HG03103 (cell line): ENCODE measurements at regions not wholly inside any gene's neighbourhood (a gene's known extent, or its start where the extent isn't known, plus 50 kb on each side); places are given as distances from the start of the nearest gene placed in this dataset.
A peak's percentile ranks its signal among the peaks of the same experiment; 100 is the strongest.

Experiments used
- ATAC-seq: cut with Tn5 transposase; IDR thresholded peaks from one replicate; pipeline ENCODE4 v1.9.1; 2021; ENCODE audit warnings: low read depth; ENCODE audit not compliant: unreplicated experiment

- ATAC-seq: no peak
Measured at GRCh38 chr2:65562890-65563289, 130.5 kb upstream of the SPRED2 start.

- ATAC-seq: no peak
Measured at GRCh38 chr2:65558743-65559142, 126.3 kb upstream of the SPRED2 start.

- no peak for ATAC-seq
Measured at GRCh38 chr2:65557616-65558573, 125.5 kb upstream of the SPRED2 start.

- no peak for ATAC-seq
Measured at GRCh38 chr2:65554765-65555591, 122.6 kb upstream of the SPRED2 start.

- no peak for ATAC-seq
Measured at GRCh38 chr2:65553504-65554074, 121.2 kb upstream of the SPRED2 start.

- no peak for ATAC-seq
Measured at GRCh38 chr2:65551528-65551927, 119.1 kb upstream of the SPRED2 start.

GRCh38 chr2:65550246-65550645, 117.8 kb upstream of the SPRED2 start:
- no peak for ATAC-seq

- ATAC-seq: no peak
Measured at GRCh38 chr2:65549631-65550030, 117.2 kb upstream of the SPRED2 start.

GRCh38 chr2:65549257-65549627, 116.8 kb upstream of the SPRED2 start:
- no peak for ATAC-seq

- no peak for ATAC-seq
Measured at GRCh38 chr2:65548576-65549256, 116.3 kb upstream of the SPRED2 start.

- ATAC-seq: no peak
Measured at GRCh38 chr2:65548064-65548463, 115.7 kb upstream of the SPRED2 start.

- no peak for ATAC-seq
Measured at GRCh38 chr2:65545837-65546805, 113.7 kb upstream of the SPRED2 start.

GRCh38 chr2:65541773-65542172, 109.4 kb upstream of the SPRED2 start:
- ATAC-seq: no peak

- ATAC-seq: no peak
Measured at GRCh38 chr2:65539633-65540032, 107.2 kb upstream of the SPRED2 start.

- no peak for ATAC-seq
Measured at GRCh38 chr2:65537651-65538385, 105.4 kb upstream of the SPRED2 start.

GRCh38 chr2:65536596-65536995, 104.2 kb upstream of the SPRED2 start:
- ATAC-seq: peak; percentile 78

- ATAC-seq: no peak
Measured at GRCh38 chr2:65532937-65533336, 100.5 kb upstream of the SPRED2 start.

GRCh38 chr2:65532326-65532725, 99.9 kb upstream of the SPRED2 start:
- ATAC-seq: no peak
